WI38 (cell line): ENCODE measurements at regions not wholly inside any gene's neighbourhood (a gene's known extent, or its start where the extent isn't known, plus 50 kb on each side); places are given as distances from the start of the nearest gene placed in this dataset.

ENCODE experiments used
- H3K4me3 ChIP-seq: 2 replicates; pipeline ENCODE4 v1.5.1; 2011; ENCODE audit warnings: low read depth, mild to moderate bottlenecking, control low read depth, low read length
- TF ChIP-seq, protein P1 (sequence below): IDR thresholded peaks from 2 replicates; pipeline ENCODE4 v1.5.1; 2012; ENCODE audit warnings: low read depth, mild to moderate bottlenecking, control low read depth, low read length

DNA sequence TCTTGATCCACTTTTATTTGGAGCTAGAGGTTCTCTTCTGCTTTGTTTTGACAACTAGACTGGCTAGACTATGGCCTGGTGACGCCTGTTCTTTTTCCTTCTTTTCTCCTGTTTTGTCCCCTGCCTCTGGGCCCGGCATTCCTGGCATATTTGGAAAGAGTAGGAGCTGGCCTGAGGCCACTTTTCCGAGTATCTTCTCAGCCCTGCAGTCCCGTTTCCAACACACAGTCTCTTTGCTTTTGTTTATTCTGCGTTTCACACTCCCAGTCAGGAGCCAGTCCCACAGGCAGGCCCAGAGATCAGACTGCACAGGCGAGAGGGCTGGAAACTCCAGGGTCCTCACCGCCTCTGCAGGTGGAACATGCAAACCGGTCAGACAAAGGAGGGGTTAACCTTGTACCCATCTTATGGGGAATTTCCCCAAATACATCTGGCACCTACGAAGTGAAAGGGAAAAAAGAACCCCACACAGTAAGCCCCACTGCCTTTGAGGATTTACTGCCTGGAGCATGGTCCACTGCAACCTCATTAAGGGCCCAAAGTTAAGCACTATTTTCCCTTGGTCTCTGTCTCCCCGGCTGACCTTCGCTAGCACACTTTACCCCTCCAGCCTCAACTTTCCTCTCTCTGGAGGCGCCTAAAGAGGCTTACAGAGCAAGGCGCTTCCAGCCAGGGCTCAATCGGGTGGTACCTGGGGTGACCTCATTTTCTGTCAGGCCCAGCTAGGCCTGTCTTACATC is 141.1 kb downstream of the TOMM20 start:
- H3K4me3 ChIP-seq, result no peak overlapping the region
- TF ChIP-seq, protein P1, sequence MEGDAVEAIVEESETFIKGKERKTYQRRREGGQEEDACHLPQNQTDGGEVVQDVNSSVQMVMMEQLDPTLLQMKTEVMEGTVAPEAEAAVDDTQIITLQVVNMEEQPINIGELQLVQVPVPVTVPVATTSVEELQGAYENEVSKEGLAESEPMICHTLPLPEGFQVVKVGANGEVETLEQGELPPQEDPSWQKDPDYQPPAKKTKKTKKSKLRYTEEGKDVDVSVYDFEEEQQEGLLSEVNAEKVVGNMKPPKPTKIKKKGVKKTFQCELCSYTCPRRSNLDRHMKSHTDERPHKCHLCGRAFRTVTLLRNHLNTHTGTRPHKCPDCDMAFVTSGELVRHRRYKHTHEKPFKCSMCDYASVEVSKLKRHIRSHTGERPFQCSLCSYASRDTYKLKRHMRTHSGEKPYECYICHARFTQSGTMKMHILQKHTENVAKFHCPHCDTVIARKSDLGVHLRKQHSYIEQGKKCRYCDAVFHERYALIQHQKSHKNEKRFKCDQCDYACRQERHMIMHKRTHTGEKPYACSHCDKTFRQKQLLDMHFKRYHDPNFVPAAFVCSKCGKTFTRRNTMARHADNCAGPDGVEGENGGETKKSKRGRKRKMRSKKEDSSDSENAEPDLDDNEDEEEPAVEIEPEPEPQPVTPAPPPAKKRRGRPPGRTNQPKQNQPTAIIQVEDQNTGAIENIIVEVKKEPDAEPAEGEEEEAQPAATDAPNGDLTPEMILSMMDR, result no peak

DNA sequence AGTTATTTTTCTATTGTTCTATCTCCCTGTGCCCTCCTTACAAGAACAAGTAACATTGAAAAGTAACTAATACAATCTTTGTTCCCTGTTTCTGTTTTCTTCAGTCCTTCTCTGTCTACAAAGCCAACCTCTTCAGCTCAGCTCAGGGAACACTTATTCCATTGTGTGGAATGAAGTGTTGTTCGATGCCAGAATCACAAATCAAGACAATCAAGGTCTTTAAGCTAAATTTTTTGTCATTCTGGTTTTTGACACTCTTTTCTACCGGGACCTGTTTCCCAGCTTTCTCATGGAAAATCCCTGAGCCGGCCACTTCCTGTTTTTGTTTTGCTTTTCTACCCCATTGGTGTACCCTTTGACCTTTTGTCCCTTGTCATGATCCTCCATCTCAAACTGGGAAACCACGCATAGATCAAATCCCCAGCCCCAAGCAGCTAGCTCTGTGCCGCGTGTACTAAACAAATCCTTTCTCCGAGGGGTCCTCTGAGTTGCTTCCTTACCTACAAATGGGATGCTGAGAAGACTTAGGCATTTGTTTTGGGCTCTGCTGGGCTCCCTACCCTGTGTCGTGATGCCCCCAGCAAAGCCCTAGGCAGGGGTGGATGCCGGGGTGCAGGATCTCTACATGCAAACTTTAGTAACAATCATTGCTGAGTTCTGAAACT is 141.8 kb downstream of the TOMM20 start:
- TF ChIP-seq, protein P1, result no peak

DNA sequence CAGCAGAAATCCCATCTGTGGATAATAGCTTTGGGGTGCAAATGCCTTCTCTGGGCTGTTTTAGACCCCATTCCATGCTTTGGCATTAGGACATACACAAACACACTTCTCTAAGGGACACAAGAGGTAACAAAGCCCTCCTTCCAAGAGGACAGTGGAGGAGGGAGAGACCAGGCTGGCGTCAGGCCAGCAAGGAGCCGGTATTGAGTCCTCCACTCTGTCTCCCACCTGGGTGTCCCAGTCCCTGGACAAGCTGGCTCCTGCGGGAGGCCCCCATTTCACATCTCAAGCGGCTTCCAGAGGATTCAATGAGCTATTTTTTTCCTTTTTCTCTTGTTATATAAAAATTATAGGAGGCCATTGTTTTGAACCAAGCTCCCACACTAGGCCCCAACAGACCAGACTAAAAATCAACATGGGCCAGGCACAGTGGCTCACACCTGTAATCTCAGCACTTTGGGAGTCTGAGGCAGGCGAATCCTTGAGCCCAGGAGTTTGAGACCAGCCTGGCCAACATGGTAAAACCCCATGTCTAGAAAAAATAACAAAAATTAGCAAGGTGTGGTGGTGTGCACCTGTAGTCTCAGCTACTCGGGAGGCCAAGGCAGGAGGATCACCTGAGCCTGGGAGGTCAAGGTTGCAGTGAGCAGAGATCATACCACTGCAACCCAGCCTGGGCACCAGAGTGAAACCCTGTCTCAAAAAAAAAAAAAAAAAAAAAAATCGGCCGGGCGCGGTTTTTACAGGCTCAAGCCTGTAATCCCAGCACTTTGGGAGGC is 142.9 kb downstream of the TOMM20 start:
- TF ChIP-seq, protein P1, result no peak
- no peak overlapping the region for H3K4me3 ChIP-seq

More for the DNA sequence above, 141.8 kb downstream of the TOMM20 start:
- H3K4me3 ChIP-seq, result no peak overlapping the region

DNA sequence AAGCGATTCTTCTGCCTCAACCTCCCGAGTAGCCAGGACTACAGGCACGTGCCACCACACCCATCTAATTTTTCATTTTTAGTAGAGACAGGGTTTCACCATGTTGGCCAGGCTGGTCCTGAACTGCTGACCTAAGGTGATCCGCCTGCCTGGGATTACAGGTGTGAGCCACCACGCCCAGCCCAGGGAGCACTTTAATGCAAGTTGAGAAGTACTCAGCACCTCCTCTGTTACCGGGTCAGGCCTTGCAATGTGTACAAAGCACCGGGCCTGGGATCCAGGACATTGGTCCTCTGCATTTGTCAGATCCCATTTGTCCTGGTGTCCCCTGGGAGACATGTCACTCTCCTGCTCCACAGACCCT is 143.6 kb downstream of the TOMM20 start:
- TF ChIP-seq, protein P1, result no peak
- H3K4me3 ChIP-seq, result no peak overlapping the region

DNA sequence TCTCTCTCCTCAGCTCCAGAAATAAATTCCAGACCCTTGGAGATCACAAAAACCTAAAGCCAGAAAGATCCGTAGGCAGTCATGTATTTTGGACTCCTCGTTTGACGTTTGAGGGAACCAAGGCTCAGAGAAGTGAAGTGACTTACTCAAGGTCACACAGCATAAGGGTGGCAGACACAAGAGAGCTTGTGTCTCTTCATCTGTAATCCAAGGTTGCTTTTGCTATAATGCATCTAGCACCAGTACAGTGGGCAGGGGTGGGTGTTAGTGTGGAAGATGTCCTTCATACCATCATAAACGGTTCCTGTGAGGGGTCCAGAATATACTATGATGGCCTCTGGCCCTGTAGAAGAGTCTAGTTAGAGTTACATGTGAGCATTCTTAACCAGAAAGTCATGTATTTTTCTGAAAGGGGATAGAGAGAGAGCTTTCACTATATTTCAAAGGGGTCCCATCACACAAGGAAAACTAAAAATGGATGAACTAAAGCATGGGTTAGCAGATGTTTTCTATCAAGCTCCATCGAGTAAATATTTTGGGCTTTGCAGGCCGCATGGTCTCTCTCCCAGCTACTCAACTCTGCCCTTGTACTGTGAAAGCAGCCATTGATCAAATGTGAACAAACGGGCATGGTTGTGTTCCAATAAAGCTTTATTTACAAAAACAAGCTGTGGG is 144.9 kb downstream of the TOMM20 start:
- no peak overlapping the region for H3K4me3 ChIP-seq
- TF ChIP-seq, protein P1, result no peak

DNA sequence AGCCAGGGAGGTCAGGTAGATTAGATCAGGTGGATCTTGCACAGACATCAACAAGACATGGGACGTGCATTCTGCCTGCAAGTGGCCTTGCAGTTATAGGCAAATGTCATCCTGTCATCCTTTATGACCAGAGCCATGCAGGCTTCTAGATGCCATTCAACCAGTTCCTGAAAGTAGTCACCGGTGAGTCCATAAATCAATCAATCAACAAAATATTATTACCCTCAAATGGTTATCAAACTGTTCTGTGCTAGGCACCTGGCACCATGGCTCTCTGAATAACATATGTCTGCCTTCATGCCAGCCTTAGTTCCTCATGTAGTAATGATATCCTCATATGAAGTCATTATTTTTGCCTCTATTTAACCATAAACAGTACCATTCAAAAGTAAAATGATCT is 146.9 kb downstream of the TOMM20 start:
- TF ChIP-seq, protein P1, result no peak
- H3K4me3 ChIP-seq, result no peak overlapping the region
